Brain microvascular endothelial cell (primary cell): ENCODE measurements at regions not wholly inside any gene's neighbourhood (a gene's known extent, or its start where the extent isn't known, plus 50 kb on each side); places are given as distances from the start of the nearest gene placed in this dataset.
A peak's percentile ranks its signal among the peaks of the same experiment; 100 is the strongest.

ENCODE experiments used
- DNase-seq: peaks from one replicate; pipeline ENCODE4 v3.0.0-alpha.2; 2020
- H3K27ac ChIP-seq: fragments of 250-450 bp; sonication (Bioruptor Pico); 2 replicates; pipeline ENCODE4 v1.5.1; 2020; ENCODE audit warnings: mild to moderate bottlenecking, moderate library complexity
- H3K27me3 ChIP-seq: fragments of 250-450 bp; sonication (Bioruptor Pico); replicated peaks from 2 replicates; pipeline ENCODE4 v1.5.1; 2020; ENCODE audit warnings: mild to moderate bottlenecking
- H3K36me3 ChIP-seq: fragments of 250-450 bp; sonication (Bioruptor Pico); replicated peaks from 2 replicates; pipeline ENCODE4 v1.5.1; 2020; ENCODE audit warnings: mild to moderate bottlenecking
- H3K4me3 ChIP-seq: 2 replicates; pipeline ENCODE4 v1.5.1; 2011; ENCODE audit warnings: low read depth, mild to moderate bottlenecking, control low read depth, low read length, moderate library complexity
- in situ Hi-C: cut with HindIII; loops from 2 replicates; pipeline ENCODE4 v1.10.0; 2017; ENCODE audit warnings: low sequenced_read_pairs, low pct_ligation_motif_present
- TF ChIP-seq, protein P1 (sequence below): IDR thresholded peaks from 2 replicates; pipeline ENCODE4 v1.5.1; 2011; ENCODE audit warnings: low read depth, mild to moderate bottlenecking, moderate library complexity, low read length, control low read depth, inconsistent platforms; ENCODE audit errors: missing control alignments

DNA sequence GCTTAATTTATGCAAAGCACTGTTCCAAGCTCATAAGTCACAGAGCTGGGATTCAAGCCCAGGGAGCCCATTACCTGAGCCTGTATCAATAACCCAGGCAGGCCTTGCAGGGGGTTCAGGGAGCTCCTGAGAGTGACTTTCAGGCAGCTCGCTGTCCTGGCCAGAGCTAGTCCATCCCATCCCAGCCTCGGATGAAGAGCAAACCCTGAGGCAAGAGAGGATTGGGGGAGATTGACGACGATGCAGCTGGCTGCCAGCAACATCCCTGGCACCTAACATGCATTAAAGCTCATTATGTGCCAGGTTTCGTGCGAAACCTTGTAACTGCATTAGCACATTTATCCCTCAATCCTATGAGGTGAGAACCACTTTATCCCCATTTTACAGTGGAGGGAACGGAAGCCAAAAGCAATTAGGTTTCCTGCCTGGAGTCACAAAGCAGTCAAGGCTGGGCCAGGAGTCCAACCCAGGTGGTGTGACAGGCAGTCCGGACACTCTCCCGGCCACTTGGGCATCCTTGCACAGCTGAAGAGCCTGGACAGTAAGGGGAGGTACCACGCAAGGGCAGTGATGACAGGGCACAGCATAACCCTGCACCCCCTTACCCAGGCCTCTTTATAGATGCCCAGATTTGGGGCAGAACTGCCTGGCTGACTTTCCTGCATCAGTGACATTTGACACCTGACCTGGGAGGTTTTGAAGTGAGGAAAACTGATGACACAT is 129.8 kb upstream of the CHST15 start:
- no peaks in the 10 kb centered on the region for H3K36me3 ChIP-seq
- TF ChIP-seq, protein P1, sequence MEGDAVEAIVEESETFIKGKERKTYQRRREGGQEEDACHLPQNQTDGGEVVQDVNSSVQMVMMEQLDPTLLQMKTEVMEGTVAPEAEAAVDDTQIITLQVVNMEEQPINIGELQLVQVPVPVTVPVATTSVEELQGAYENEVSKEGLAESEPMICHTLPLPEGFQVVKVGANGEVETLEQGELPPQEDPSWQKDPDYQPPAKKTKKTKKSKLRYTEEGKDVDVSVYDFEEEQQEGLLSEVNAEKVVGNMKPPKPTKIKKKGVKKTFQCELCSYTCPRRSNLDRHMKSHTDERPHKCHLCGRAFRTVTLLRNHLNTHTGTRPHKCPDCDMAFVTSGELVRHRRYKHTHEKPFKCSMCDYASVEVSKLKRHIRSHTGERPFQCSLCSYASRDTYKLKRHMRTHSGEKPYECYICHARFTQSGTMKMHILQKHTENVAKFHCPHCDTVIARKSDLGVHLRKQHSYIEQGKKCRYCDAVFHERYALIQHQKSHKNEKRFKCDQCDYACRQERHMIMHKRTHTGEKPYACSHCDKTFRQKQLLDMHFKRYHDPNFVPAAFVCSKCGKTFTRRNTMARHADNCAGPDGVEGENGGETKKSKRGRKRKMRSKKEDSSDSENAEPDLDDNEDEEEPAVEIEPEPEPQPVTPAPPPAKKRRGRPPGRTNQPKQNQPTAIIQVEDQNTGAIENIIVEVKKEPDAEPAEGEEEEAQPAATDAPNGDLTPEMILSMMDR = no peak
- H3K27me3 ChIP-seq = peaks cover under 1% of the 10 kb centered on the region
- no peak overlapping the region for H3K27ac ChIP-seq
- H3K4me3 ChIP-seq = no peak overlapping the region
- in situ Hi-C loops = no loop called here
- no peak for DNase-seq

DNA sequence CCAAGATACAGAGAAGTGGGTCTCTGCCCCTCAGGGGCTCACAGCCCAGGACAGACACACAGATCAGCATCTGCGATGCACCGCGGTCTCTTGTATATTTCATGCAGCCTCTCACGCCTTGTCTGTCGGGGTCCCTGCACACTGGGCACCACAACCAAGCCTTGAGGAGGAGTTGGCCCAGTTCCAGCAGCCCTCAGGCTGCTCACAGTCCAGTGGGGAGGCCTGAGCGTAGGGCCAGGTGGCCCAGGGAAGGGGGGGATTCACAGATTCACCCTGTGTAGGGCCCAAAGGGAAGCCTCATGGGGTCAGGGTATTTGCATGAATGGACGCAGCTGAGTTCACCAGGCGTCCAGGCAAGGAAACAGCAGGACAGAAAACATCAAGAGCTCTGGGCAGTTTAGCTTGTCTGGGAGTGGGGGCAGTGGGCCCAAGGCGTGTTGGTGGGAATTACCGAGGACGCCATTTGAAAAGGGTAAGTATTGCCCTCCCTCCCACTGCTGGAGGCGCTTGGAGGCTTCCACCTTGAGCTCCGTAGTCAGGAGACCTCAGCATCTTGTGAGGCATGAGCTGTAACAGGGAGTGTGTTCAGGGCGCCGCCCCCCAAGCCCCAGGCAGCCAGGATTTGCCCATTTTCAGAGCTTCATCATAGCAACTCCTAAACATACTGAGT is 129.1 kb upstream of the CHST15 start:
- Histone ChIP-seq H3K36me3 (no peaks in the 10 kb centered on the region), H3K4me3 (no peak overlapping the region), H3K27me3 (peaks cover 5% of the 10 kb centered on the region), H3K27ac (no peak overlapping the region)
- DNase-seq = peak; percentile 1
- TF ChIP-seq, protein P1 = no peak
- in situ Hi-C loops = no loop called here

GRCh38 chr10:124221356-124222317 is 128.2 kb upstream of the CHST15 start:
- TF ChIP-seq, protein P1 = no peak
- peak; percentile 15 for DNase-seq
- H3K36me3 ChIP-seq = no peaks in the 10 kb centered on the region
- peaks cover 5% of the 10 kb centered on the region for H3K27me3 ChIP-seq
- in situ Hi-C loops = no loop called here
- H3K27ac ChIP-seq = no peak overlapping the region
- no peak overlapping the region for H3K4me3 ChIP-seq

- no peak for DNase-seq
- Histone ChIP-seq H3K27ac (no peak overlapping the region), H3K27me3 (peaks cover 5% of the 10 kb centered on the region), H3K36me3 (no peaks in the 10 kb centered on the region), H3K4me3 (no peak overlapping the region)
- TF ChIP-seq, protein P1 = no peak
- in situ Hi-C loops = no loop called here
Measured at GRCh38 chr10:124220971-124221355, 127.6 kb upstream of the CHST15 start.

- in situ Hi-C loops = no loop called here
- TF ChIP-seq, protein P1 = no peak
- DNase-seq = no peak
- Histone ChIP-seq H3K27me3 (peaks cover 5% of the 10 kb centered on the region), H3K4me3 (no peak overlapping the region), H3K27ac (no peak overlapping the region), H3K36me3 (no peaks in the 10 kb centered on the region)
Measured at GRCh38 chr10:124220547-124220946, 127.1 kb upstream of the CHST15 start.
